WTC11 (cell line): ENCODE measurements at regions not wholly inside any gene's neighbourhood (a gene's known extent, or its start where the extent isn't known, plus 50 kb on each side); places are given as distances from the start of the nearest gene placed in this dataset.

Experiments
- ATAC-seq: fragments of 200-7000 bp; cut with Tn5 transposase; 2 replicates; pipeline ENCODE4 v1.10.0; 2021; ENCODE audit warnings: mild to moderate bottlenecking, moderate library complexity
- CTCF ChIA-PET: fragments of 300-600 bp; sonication (Branson Sonifier 250); formaldehyde crosslinking; loops from one replicate; lab custom pipeline; 2021; ENCODE audit warnings: antibody characterized with exemption; lab: Charles Lee
- POLR2A ChIA-PET: fragments of 350-600 bp; sonication (Branson Sonifier 250); formaldehyde crosslinking; loops from one replicate; lab custom pipeline; 2021; ENCODE audit warnings: antibody characterized with exemption; lab: Charles Lee
- DNase-seq: peaks from one replicate; pipeline ENCODE4 v3.0.0; 2021; ENCODE audit warnings: low spot score
- H3K27ac Mint-ChIP-seq: 2 replicates; pipeline ENCODE4 v1.8.0; 2021; ENCODE audit warnings: mixed read lengths
- H3K27me3 Mint-ChIP-seq: 2 replicates; pipeline ENCODE4 v1.8.0; 2021; ENCODE audit warnings: low read depth, mild to moderate bottlenecking, moderate library complexity, mixed read lengths
- H3K36me3 Mint-ChIP-seq: 2 replicates; pipeline ENCODE4 v1.8.0; 2021; ENCODE audit warnings: mixed read lengths
- H3K4me1 Mint-ChIP-seq: 2 replicates; pipeline ENCODE4 v1.8.0; 2022; ENCODE audit warnings: mixed read lengths
- H3K4me3 Mint-ChIP-seq: 2 replicates; pipeline ENCODE4 v1.8.0; 2021; ENCODE audit warnings: mild to moderate bottlenecking, moderate library complexity, mixed read lengths
- H3K9me3 Mint-ChIP-seq: 2 replicates; pipeline ENCODE4 v1.8.0; 2021; ENCODE audit warnings: mixed read lengths
- ARID4B ChIP-seq: sonication (generic); formaldehyde crosslinking; IDR thresholded peaks from 2 replicates; pipeline ENCODE4 v1.8.0; 2023; ENCODE audit warnings: missing genetic modification reagents, mild to moderate bottlenecking, borderline replicate concordance
- ATF1 ChIP-seq: sonication (generic); formaldehyde crosslinking; IDR thresholded peaks from 2 replicates; pipeline ENCODE4 v1.8.1; 2023; ENCODE audit warnings: mild to moderate bottlenecking, moderate library complexity, missing genetic modification reagents
- CBFB ChIP-seq: sonication (generic); formaldehyde crosslinking; IDR thresholded peaks from 2 replicates; pipeline ENCODE4 v1.8.1; 2022; ENCODE audit warnings: mild to moderate bottlenecking, low read depth, missing genetic modification reagents
- CREB1 ChIP-seq: sonication (generic); formaldehyde crosslinking; IDR thresholded peaks from 2 replicates; pipeline ENCODE4 v1.8.0; 2023; ENCODE audit warnings: mild to moderate bottlenecking, missing genetic modification reagents
- ELF4 ChIP-seq: sonication (generic); formaldehyde crosslinking; IDR thresholded peaks from 2 replicates; pipeline ENCODE4 v1.8.1; 2022; ENCODE audit warnings: low read depth, mild to moderate bottlenecking, moderate library complexity, missing genetic modification reagents
- FOXP4 ChIP-seq: sonication (generic); formaldehyde crosslinking; IDR thresholded peaks from 2 replicates; pipeline ENCODE4 v1.8.0; 2022; ENCODE audit warnings: mild to moderate bottlenecking, missing genetic modification reagents
- HMGXB4 ChIP-seq: sonication (generic); formaldehyde crosslinking; IDR thresholded peaks from 2 replicates; pipeline ENCODE4 v1.8.1; 2023; ENCODE audit warnings: mild to moderate bottlenecking, moderate library complexity, missing genetic modification reagents
- JUN ChIP-seq: sonication (generic); formaldehyde crosslinking; IDR thresholded peaks from 2 replicates; pipeline ENCODE4 v1.8.0; 2023; ENCODE audit warnings: mild to moderate bottlenecking, missing genetic modification reagents
- MYBL2 ChIP-seq: sonication (generic); formaldehyde crosslinking; IDR thresholded peaks from 2 replicates; pipeline ENCODE4 v1.8.1; 2023; ENCODE audit warnings: mild to moderate bottlenecking, moderate library complexity, missing genetic modification reagents
- NFE2L1 ChIP-seq: sonication (generic); formaldehyde crosslinking; IDR thresholded peaks from 2 replicates; pipeline ENCODE4 v1.8.1; 2023; ENCODE audit warnings: missing genetic modification reagents
- NR3C1 ChIP-seq: sonication (generic); formaldehyde crosslinking; conservative IDR thresholded peaks from 2 replicates; pipeline ENCODE4 v1.8.1; 2023; ENCODE audit warnings: low read depth, mild to moderate bottlenecking, missing genetic modification reagents
- PRRX2 ChIP-seq: fragments of 250-450 bp; sonication (Bioruptor Pico); IDR thresholded peaks from 2 replicates; pipeline ENCODE4 v1.8.0; 2021; ENCODE audit warnings: mild to moderate bottlenecking
- SMAD3 ChIP-seq: sonication (generic); formaldehyde crosslinking; IDR thresholded peaks from 2 replicates; pipeline ENCODE4 v1.8.0; 2022; ENCODE audit warnings: missing genetic modification reagents, mild to moderate bottlenecking, borderline replicate concordance
- SOX15 ChIP-seq: fragments of 250-450 bp; sonication (Bioruptor Pico); IDR thresholded peaks from 2 replicates; pipeline ENCODE4 v1.9.0; 2021; ENCODE audit warnings: mild to moderate bottlenecking
- STAT6 ChIP-seq: sonication (generic); formaldehyde crosslinking; conservative IDR thresholded peaks from 2 replicates; pipeline ENCODE4 v1.8.1; 2023; ENCODE audit warnings: mild to moderate bottlenecking, low read depth, missing genetic modification reagents, moderate library complexity
- TCF7 ChIP-seq: sonication (generic); formaldehyde crosslinking; IDR thresholded peaks from 2 replicates; pipeline ENCODE4 v1.8.0; 2022; ENCODE audit warnings: mild to moderate bottlenecking, low read depth, missing genetic modification reagents, moderate library complexity
- ZBTB21 ChIP-seq: sonication (generic); formaldehyde crosslinking; IDR thresholded peaks from 2 replicates; pipeline ENCODE4 v1.8.1; 2023; ENCODE audit warnings: mild to moderate bottlenecking, missing genetic modification reagents, borderline replicate concordance
- ZNF121 ChIP-seq: sonication (generic); formaldehyde crosslinking; IDR thresholded peaks from 2 replicates; pipeline ENCODE4 v1.8.0; 2023; ENCODE audit warnings: missing genetic modification reagents
- ZNF396 ChIP-seq: fragments of 250-450 bp; sonication (Bioruptor Pico); IDR thresholded peaks from 2 replicates; pipeline ENCODE4 v1.8.0; 2021; ENCODE audit warnings: mild to moderate bottlenecking, moderate library complexity, borderline replicate concordance

GRCh38 chr13:22505489-22505888, 675.3 kb upstream of the SGCG start:
- Mint-ChIP-seq H3K9me3 (peaks cover 5% of the 10 kb centered on the region), H3K27me3 (no peaks in the 10 kb centered on the region), H3K4me1 (no peaks in the 10 kb centered on the region), H3K27ac (no peak overlapping the region), H3K4me3 (no peak overlapping the region), H3K36me3 (no peaks in the 10 kb centered on the region)
- DNase-seq: no peak
- no peak for ATAC-seq
- CTCF ChIA-PET: no interaction called here
- POLR2A ChIA-PET: no interaction called here
- TF ChIP-seq SMAD3 (no peak), HMGXB4 (CRISPR knock-in tag) (no peak), FOXP4 (CRISPR knock-in tag) (no peak), JUN (CRISPR knock-in tag) (no peak), CREB1 (CRISPR knock-in tag) (no peak), ELF4 (no peak)

- Mint-ChIP-seq H3K36me3 (no peaks in the 10 kb centered on the region), H3K4me1 (no peaks in the 10 kb centered on the region), H3K27me3 (no peaks in the 10 kb centered on the region), H3K27ac (no peak overlapping the region), H3K4me3 (no peak overlapping the region), H3K9me3 (peaks cover 6% of the 10 kb centered on the region)
- ChIA-PET POLR2A (no interaction called here), CTCF (no interaction called here)
- no peak for ATAC-seq
- DNase-seq: no peak
- TF ChIP-seq ZNF121 (no peak), MYBL2 (CRISPR knock-in tag) (no peak), STAT6 (CRISPR knock-in tag) (no peak), ZBTB21 (CRISPR knock-in tag) (no peak), NR3C1 (no peak), TCF7 (CRISPR knock-in tag) (no peak), ZNF396 (CRISPR knock-in tag) (no peak), ARID4B (no peak), NFE2L1 (CRISPR knock-in tag) (no peak), CBFB (CRISPR knock-in tag) (no peak), SOX15 (CRISPR knock-in tag) (no peak), PRRX2 (no peak), ATF1 (CRISPR knock-in tag) (no peak)
- TF ChIP-seq, all 79 proteins: peak for 0
These were observed 674.6 kb upstream of the SGCG start for GRCh38 chr13:22506096-22506691.
